CD4-positive, alpha-beta memory T cell (primary cell): ENCODE measurements at regions not wholly inside any gene's neighbourhood (a gene's known extent, or its start where the extent isn't known, plus 50 kb on each side); places are given as distances from the start of the nearest gene placed in this dataset.

Experiments
- CTCF ChIA-PET: fragments of 350-600 bp; sonication (Branson Sonifier 250); formaldehyde crosslinking; loops from one replicate; lab custom pipeline; 2021; ENCODE audit warnings: inconsistent platforms; ENCODE audit not compliant: partially characterized antibody; lab: Charles Lee
- POLR2A ChIA-PET: fragments of 350-600 bp; sonication (Branson Sonifier 250); formaldehyde crosslinking; loops from one replicate; lab custom pipeline; 2021; ENCODE audit not compliant: partially characterized antibody; lab: Charles Lee
- DNase-seq, 5 donors: peaks; one replicate each; pipeline versions ENCODE4 v3.0.0 to v3.0.0-alpha.2; 2020 to 2022; ENCODE audit warnings: mixed read lengths in 1 of 5
- H3K27ac ChIP-seq: one replicate; pipeline ENCODE4 v1.7.0; 2013; ENCODE audit warnings: low read depth, low read length
- H3K27me3 ChIP-seq: 2 replicates; pipeline ENCODE4 v1.7.0; 2013; ENCODE audit warnings: mild to moderate bottlenecking, low read length, moderate library complexity; ENCODE audit not compliant: insufficient read depth
- H3K36me3 ChIP-seq: 2 replicates; pipeline ENCODE4 v1.7.0; 2013; ENCODE audit warnings: mild to moderate bottlenecking, low read length, moderate library complexity; ENCODE audit not compliant: insufficient read depth
- H3K4me1 ChIP-seq: 2 replicates; pipeline ENCODE4 v1.7.0; 2013; ENCODE audit warnings: mild to moderate bottlenecking, low read length, moderate library complexity; ENCODE audit not compliant: insufficient read depth
- H3K4me3 ChIP-seq, 2 donors: one replicate each; pipeline ENCODE4 v1.7.0; 2013; ENCODE audit warnings: low read length in 2 of 2, mild to moderate bottlenecking in 1 of 2
- H3K9me3 ChIP-seq, 2 donors: one replicate each; pipeline ENCODE4 v1.7.0; 2013; ENCODE audit warnings: low read length in 2 of 2, control low read depth in 1 of 2; ENCODE audit not compliant: control insufficient read depth in 1 of 2
- H3K27ac Mint-ChIP-seq, 7 donors: one replicate each; pipeline ENCODE4 v1.8.0; 2020 to 2021; ENCODE audit warnings: mixed read lengths in 7 of 7, mild to moderate bottlenecking in 6 of 7, inconsistent platforms in 3 of 7, moderate library complexity in 3 of 7
- H3K27me3 Mint-ChIP-seq, 2 donors: one replicate each; pipeline ENCODE4 v1.8.0; 2020 to 2021; ENCODE audit warnings: mixed read lengths in 2 of 2
- H3K36me3 Mint-ChIP-seq, 2 donors: one replicate each; pipeline ENCODE4 v1.8.0; 2020 to 2021; ENCODE audit warnings: mixed read lengths in 2 of 2, inconsistent platforms in 1 of 2, mild to moderate bottlenecking in 1 of 2
- H3K4me1 Mint-ChIP-seq, 4 donors: one replicate each; pipeline ENCODE4 v1.8.0; 2020 to 2021; ENCODE audit warnings: mixed read lengths in 4 of 4, mild to moderate bottlenecking in 1 of 4
- H3K4me3 Mint-ChIP-seq, 8 donors: one replicate each; pipeline ENCODE4 v1.8.0; 2020 to 2021; ENCODE audit warnings: mixed read lengths in 8 of 8, mild to moderate bottlenecking in 7 of 8, moderate library complexity in 6 of 8, inconsistent platforms in 3 of 8
- H3K9me3 Mint-ChIP-seq, 8 donors: one replicate each; pipeline ENCODE4 v1.8.0; 2020 to 2021; ENCODE audit warnings: mixed read lengths in 8 of 8, mild to moderate bottlenecking in 5 of 8, inconsistent platforms in 3 of 8, moderate library complexity in 1 of 8
- intact Hi-C: fragments of 100-400 bp; cut with micrococcal nuclease; formaldehyde crosslinking; loops from one replicate; pipeline ENCODE4 v1.15.1; 2023

DNA sequence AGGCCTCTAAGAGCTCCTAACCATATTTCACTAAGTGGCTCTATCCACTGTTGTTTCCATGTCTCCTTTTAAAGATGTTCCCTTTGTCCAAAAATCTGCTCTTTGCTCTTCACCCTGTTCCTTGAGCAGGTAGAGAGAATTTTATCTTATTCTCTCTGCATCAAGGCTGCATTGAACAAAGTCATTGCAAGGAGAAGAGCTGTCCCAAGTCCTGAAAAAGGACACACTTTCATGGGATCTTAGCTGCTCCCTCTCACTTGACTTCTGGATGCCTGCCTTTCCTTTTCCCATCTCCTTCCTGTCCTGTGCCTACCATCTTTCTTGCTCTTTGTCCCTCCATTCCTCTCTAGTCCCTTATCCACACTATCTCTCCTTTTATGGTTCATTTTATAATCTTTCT is 235.2 kb upstream of the THSD7B start:
- H3K27me3 ChIP-seq = no peaks in the 10 kb centered on the region
- H3K9me3 Mint-ChIP-seq = peaks cover 0 to 4% (median 0%) of the 10 kb centered on the region in 8 donors
- H3K27ac ChIP-seq = no peak overlapping the region
- no peaks in the 10 kb centered on the region for H3K4me1 ChIP-seq
- H3K4me3 ChIP-seq = no peak overlapping the region
- no peak overlapping the region for H3K4me3 Mint-ChIP-seq
- intact Hi-C loops = no loop called here
- H3K9me3 ChIP-seq = no peaks in the 10 kb centered on the region
- H3K27me3 Mint-ChIP-seq = peaks cover 0 to 7% of the 10 kb centered on the region in 2 donors
- no peak overlapping the region for H3K27ac Mint-ChIP-seq
- DNase-seq = no peak
- H3K36me3 Mint-ChIP-seq = no peaks in the 10 kb centered on the region
- no peaks in the 10 kb centered on the region for H3K4me1 Mint-ChIP-seq
- H3K36me3 ChIP-seq = no peaks in the 10 kb centered on the region
- CTCF ChIA-PET = no interaction called here
- POLR2A ChIA-PET = no interaction called here

DNA sequence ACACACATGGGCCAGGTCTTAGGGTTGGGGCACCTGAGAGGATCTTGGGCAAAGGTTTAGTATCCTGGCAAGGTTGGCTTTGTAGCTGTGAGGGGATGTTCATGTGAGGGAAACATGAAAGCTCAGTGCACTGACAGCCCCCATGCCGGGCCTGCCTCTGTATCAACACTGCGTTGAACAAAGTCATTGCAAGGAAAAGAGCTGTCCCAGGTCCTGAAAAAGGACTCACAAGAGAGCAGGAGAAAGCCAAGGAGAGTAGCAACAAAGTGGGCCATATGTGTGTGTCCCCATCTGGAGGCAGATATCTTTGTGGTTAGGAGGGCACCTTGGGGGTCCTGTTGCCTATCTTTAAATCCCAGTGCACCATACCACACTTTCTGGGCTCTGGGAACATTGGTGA is 237.8 kb upstream of the THSD7B start:
- no peaks in the 10 kb centered on the region for H3K4me1 Mint-ChIP-seq
- H3K27me3 Mint-ChIP-seq = peaks cover 0 to 6% of the 10 kb centered on the region in 2 donors
- H3K27ac Mint-ChIP-seq = no peak overlapping the region
- H3K4me3 Mint-ChIP-seq = no peak overlapping the region
- ChIA-PET CTCF (interaction anchor here (1.1 kb wide), 1 partner anchor 48 kb away, joined by 3 read pairs; no protein-coding TSS in a partner anchor), POLR2A (no interaction called here)
- intact Hi-C loops = no loop called here
- Histone ChIP-seq H3K36me3 (no peaks in the 10 kb centered on the region), H3K27me3 (no peaks in the 10 kb centered on the region), H3K4me1 (no peaks in the 10 kb centered on the region), H3K9me3 (no peaks in the 10 kb centered on the region), H3K27ac (no peak overlapping the region), H3K4me3 (no peak overlapping the region)
- peaks cover 0 to 4% (median 0%) of the 10 kb centered on the region in 8 donors for H3K9me3 Mint-ChIP-seq
- DNase-seq = peak in 1 of 5 donors; percentile 2
- no peaks in the 10 kb centered on the region for H3K36me3 Mint-ChIP-seq

DNA sequence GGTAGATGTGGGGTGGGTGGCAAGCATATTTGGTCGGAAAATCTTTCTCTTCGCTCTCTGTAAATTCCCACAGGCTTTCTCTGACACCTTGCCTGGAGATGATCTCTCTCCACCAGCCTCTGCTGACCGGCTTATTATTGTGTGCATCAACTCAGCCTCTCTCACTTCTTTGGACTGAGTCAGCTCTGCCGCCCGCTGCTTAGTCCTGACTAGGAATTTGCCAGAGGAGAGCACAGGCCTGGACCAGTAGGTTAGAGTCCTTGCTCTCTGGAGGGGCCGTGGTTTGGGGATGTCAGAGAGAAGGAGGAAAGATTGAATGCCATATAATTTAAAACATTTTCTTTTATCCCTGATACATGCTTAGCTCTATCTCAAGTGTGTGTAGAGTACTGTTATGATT is 242.6 kb upstream of the THSD7B start:
- POLR2A ChIA-PET = no interaction called here
- Histone ChIP-seq H3K9me3 (no peaks in the 10 kb centered on the region), H3K36me3 (no peaks in the 10 kb centered on the region), H3K27ac (no peak overlapping the region), H3K4me1 (no peaks in the 10 kb centered on the region), H3K27me3 (no peaks in the 10 kb centered on the region), H3K4me3 (no peak overlapping the region)
- no peak for DNase-seq
- CTCF ChIA-PET = no interaction called here
- H3K9me3 Mint-ChIP-seq = no peaks in the 10 kb centered on the region
- H3K27me3 Mint-ChIP-seq = peaks cover 0 to 3% of the 10 kb centered on the region in 2 donors
- H3K27ac Mint-ChIP-seq = no peak overlapping the region
- intact Hi-C loops = no loop called here
- H3K4me3 Mint-ChIP-seq = no peak overlapping the region
- no peaks in the 10 kb centered on the region for H3K36me3 Mint-ChIP-seq
- no peaks in the 10 kb centered on the region for H3K4me1 Mint-ChIP-seq

DNA sequence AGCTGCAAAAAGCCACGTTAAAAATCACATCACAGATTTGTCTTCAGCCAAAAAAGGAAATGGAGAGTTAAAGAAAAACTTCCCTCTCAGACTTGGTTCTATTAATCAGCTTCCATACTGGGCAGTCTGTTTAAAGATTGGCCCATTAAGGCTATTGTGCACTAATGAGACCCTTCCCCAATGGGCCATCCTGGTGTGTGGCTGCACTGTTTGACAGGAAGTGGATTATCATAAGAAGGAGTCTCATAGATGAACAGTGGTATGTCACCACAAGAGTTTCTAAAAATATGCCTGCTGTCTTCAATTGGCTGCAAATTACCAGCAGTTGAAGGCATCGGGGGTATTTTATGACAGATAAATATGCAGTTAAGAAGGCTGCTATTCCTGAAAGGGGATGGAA is 247.6 kb upstream of the THSD7B start:
- Histone ChIP-seq H3K27ac (no peak overlapping the region), H3K27me3 (no peaks in the 10 kb centered on the region), H3K4me1 (no peaks in the 10 kb centered on the region), H3K4me3 (no peak overlapping the region), H3K9me3 (no peaks in the 10 kb centered on the region), H3K36me3 (no peaks in the 10 kb centered on the region)
- CTCF ChIA-PET = no interaction called here
- no peaks in the 10 kb centered on the region for H3K4me1 Mint-ChIP-seq
- no peaks in the 10 kb centered on the region for H3K36me3 Mint-ChIP-seq
- peaks cover 5 to 11% of the 10 kb centered on the region in 2 donors for H3K27me3 Mint-ChIP-seq
- intact Hi-C loops = no loop called here
- peaks cover 0 to 2% (median 0%) of the 10 kb centered on the region in 8 donors for H3K9me3 Mint-ChIP-seq
- DNase-seq = no peak
- H3K4me3 Mint-ChIP-seq = no peak overlapping the region
- POLR2A ChIA-PET = no interaction called here
- H3K27ac Mint-ChIP-seq = no peak overlapping the region

DNA sequence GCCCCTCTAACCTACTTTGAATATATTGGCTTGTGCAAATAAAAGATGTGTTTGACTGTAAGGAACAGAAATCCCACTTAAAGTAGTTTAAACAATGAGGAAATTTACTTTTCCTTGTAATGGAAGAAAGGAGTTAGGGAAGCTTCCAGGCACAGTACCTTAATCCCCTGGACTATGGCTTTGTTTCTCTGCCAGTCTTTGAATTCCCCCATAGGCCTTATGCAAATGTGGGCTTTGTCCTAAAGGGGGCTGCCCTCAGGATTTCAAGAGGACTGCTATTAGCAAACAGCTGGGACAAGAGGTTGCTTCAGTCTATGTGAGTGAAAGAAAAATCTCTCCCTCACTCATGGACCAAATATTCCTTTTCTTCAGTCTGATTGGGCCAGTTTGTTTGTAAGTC is 255.1 kb upstream of the THSD7B start:
- H3K36me3 Mint-ChIP-seq = no peaks in the 10 kb centered on the region
- Histone ChIP-seq H3K4me3 (no peak overlapping the region), H3K4me1 (no peaks in the 10 kb centered on the region), H3K36me3 (no peaks in the 10 kb centered on the region), H3K9me3 (no peaks in the 10 kb centered on the region), H3K27ac (no peak overlapping the region), H3K27me3 (no peaks in the 10 kb centered on the region)
- no peak overlapping the region for H3K27ac Mint-ChIP-seq
- peaks cover 14% of the 10 kb centered on the region in 2 donors for H3K27me3 Mint-ChIP-seq
- DNase-seq = no peak
- CTCF ChIA-PET = no interaction called here
- intact Hi-C loops = no loop called here
- peaks cover 0 to 3% (median 0%) of the 10 kb centered on the region in 8 donors for H3K9me3 Mint-ChIP-seq
- H3K4me3 Mint-ChIP-seq = no peak overlapping the region
- no peaks in the 10 kb centered on the region for H3K4me1 Mint-ChIP-seq
- POLR2A ChIA-PET = no interaction called here

DNA sequence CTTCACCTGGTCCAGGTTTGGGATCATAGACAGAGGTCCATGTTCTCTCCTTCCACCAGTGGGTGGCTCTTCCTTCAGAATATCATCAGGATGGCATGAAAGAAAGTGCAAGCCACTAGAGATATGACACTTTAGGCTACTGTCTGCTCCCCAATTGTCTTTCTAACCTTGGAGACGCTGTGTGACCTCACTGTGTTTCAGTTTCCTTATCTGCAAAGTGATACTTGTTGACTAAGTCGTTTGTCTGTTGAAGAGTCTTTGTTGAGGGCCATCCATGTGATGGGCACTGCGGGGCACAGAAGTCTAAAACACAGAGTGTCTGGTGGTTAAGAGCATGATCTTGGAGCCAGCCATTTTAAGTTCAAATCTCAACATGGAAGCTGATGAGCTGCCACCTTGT is 259.9 kb upstream of the THSD7B start:
- H3K36me3 Mint-ChIP-seq = no peaks in the 10 kb centered on the region

DNA sequence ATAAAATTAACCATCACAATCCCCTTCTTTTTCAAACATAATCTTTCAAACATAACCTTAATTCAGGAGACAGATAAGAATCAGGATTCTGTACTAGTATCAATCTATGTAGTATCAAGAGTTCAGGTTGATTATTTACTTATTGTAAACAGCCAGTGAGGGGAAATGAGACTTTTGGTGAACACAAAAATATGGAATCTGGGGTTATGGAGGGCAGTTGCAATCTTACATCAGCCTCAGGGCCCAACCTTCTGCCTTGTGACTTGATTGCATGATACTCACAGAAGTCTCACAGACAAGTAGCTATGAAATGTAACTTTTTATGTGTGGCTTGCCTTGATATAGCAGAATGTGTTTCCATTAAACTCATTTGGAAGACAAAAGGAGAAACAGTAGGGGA is 262.7 kb upstream of the THSD7B start:
- H3K27ac ChIP-seq = no peak overlapping the region
- Mint-ChIP-seq H3K9me3 (peaks cover 0 to 2% (median 0%) of the 10 kb centered on the region in 8 donors), H3K4me1 (no peaks in the 10 kb centered on the region), H3K4me3 (no peak overlapping the region), H3K27ac (no peak overlapping the region), H3K27me3 (peaks cover 5 to 6% of the 10 kb centered on the region in 2 donors), H3K36me3 (no peaks in the 10 kb centered on the region)
- DNase-seq = no peak
- intact Hi-C loops = no loop called here
- H3K4me3 ChIP-seq = no peak overlapping the region
- H3K9me3 ChIP-seq = no peaks in the 10 kb centered on the region
- H3K27me3 ChIP-seq = no peaks in the 10 kb centered on the region
- ChIA-PET POLR2A (no interaction called here), CTCF (no interaction called here)
- no peaks in the 10 kb centered on the region for H3K36me3 ChIP-seq
- H3K4me1 ChIP-seq = no peaks in the 10 kb centered on the region

More for the DNA sequence above, 259.9 kb upstream of the THSD7B start:
- no peaks in the 10 kb centered on the region for H3K27me3 ChIP-seq
- H3K27me3 Mint-ChIP-seq = peaks cover 11 to 16% of the 10 kb centered on the region in 2 donors
- no peak overlapping the region for H3K4me3 ChIP-seq
- H3K4me1 Mint-ChIP-seq = no peaks in the 10 kb centered on the region
- no peaks in the 10 kb centered on the region for H3K36me3 ChIP-seq
- H3K9me3 Mint-ChIP-seq = peaks cover 0 to 2% (median 0%) of the 10 kb centered on the region in 8 donors
- intact Hi-C loops = no loop called here
- H3K27ac Mint-ChIP-seq = no peak overlapping the region
- H3K4me3 Mint-ChIP-seq = no peak overlapping the region
- DNase-seq = no peak
- H3K4me1 ChIP-seq = no peaks in the 10 kb centered on the region
- H3K9me3 ChIP-seq = no peaks in the 10 kb centered on the region
- CTCF ChIA-PET = no interaction called here
- H3K27ac ChIP-seq = no peak overlapping the region
- POLR2A ChIA-PET = no interaction called here

DNA sequence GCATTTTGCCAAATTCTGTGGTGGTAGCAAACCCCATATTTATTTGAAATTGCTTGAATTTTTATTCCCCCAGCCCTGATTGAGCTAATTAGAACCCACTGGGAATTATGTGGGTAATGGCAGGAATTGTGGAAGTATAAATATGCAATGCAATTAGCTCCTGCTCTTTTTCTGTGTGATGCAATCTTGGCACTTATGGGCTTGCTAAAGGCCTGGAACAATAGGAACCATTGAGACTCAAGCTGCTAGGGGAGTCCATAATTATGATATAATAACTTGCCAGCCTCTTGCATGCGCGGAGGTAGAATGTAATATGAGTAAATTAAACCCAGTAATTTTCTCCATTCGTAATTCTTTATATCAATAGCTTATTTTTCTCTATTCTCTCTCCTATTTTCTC is 267.6 kb upstream of the THSD7B start:
- H3K27me3 Mint-ChIP-seq = peaks cover 8 to 10% of the 10 kb centered on the region in 2 donors
- no peaks in the 10 kb centered on the region for H3K36me3 ChIP-seq
- no peak overlapping the region for H3K27ac Mint-ChIP-seq
- CTCF ChIA-PET = no interaction called here
- H3K4me1 ChIP-seq = no peaks in the 10 kb centered on the region
- peaks cover 0 to 14% (median 7%) of the 10 kb centered on the region in 8 donors for H3K9me3 Mint-ChIP-seq
- no peak overlapping the region for H3K4me3 Mint-ChIP-seq
- H3K27ac ChIP-seq = no peak overlapping the region
- POLR2A ChIA-PET = no interaction called here
- no peaks in the 10 kb centered on the region for H3K27me3 ChIP-seq
- H3K4me3 ChIP-seq = no peak overlapping the region
- H3K4me1 Mint-ChIP-seq = no peaks in the 10 kb centered on the region
- no peaks in the 10 kb centered on the region for H3K9me3 ChIP-seq
- H3K36me3 Mint-ChIP-seq = no peaks in the 10 kb centered on the region
- intact Hi-C loops = no loop called here
- no peak for DNase-seq
